Colonic mucosa (tissue), 4 donors: ENCODE measurements at regions not wholly inside any gene's neighbourhood (a gene's known extent, or its start where the extent isn't known, plus 50 kb on each side); places are given as distances from the start of the nearest gene placed in this dataset.
"Not testable (repeated sequence)": the region's sequence is repeated elsewhere in the genome, so short reads cannot be mapped to it uniquely, and the experiment has no call there.

Experiments used
- DNase-seq: peaks from one replicate; pipeline ENCODE4 v3.0.0-alpha.2; 2020
- H3K27ac ChIP-seq: fragments of 200-600 bp; one replicate; pipeline ENCODE4 v1.8.0; 2021
- H3K27me3 ChIP-seq: fragments of 200-600 bp; one replicate; pipeline ENCODE4 v1.8.0; 2021
- H3K36me3 ChIP-seq: fragments of 200-600 bp; one replicate; pipeline ENCODE4 v1.8.0; 2021
- H3K4me1 ChIP-seq: fragments of 200-600 bp; one replicate; pipeline ENCODE4 v1.8.0; 2021; ENCODE audit warnings: mild to moderate bottlenecking
- H3K4me3 ChIP-seq: fragments of 200-600 bp; one replicate; pipeline ENCODE4 v1.8.0; 2021
- H3K9ac ChIP-seq, 2 donors: one replicate each; pipeline ENCODE4 v1.7.0; 2013; ENCODE audit warnings: control low read depth in 2 of 2, low read depth in 2 of 2, low read length in 2 of 2
- H3K9me3 ChIP-seq: fragments of 200-600 bp; one replicate; pipeline ENCODE4 v1.8.0; 2021
- intact Hi-C: fragments of 100-400 bp; cut with DNase I; formaldehyde crosslinking; loops from one replicate; pipeline ENCODE4 v1.14.1; 2022
- TF ChIP-seq, protein P1 (sequence below): fragments of 200-600 bp; IDR thresholded peaks from one replicate; pipeline ENCODE4 v1.8.0; 2022; ENCODE audit warnings: antibody characterized with exemption, mild to moderate bottlenecking
- donor health status: healthy.
- donor health status: DM: no; HTN: no; CAD: no.
- donor health status: DM: no; HTN: no; CAD: no.

GRCh38 chr5:155689406-155689805 lies 637.6 kb upstream of the SGCD start:
- H3K9me3 ChIP-seq = no peaks in the 10 kb centered on the region
- no peak overlapping the region for H3K27ac ChIP-seq

GRCh38 chr5:155696362-155696761 lies 630.6 kb upstream of the SGCD start:
- Histone ChIP-seq H3K4me3 (no peak overlapping the region), H3K36me3 (no peaks in the 10 kb centered on the region), H3K27me3 (no peaks in the 10 kb centered on the region), H3K4me1 (no peaks in the 10 kb centered on the region), H3K9ac (no peak overlapping the region), H3K9me3 (no peaks in the 10 kb centered on the region), H3K27ac (no peak overlapping the region)
- DNase-seq = no peak
- TF ChIP-seq, protein P1, sequence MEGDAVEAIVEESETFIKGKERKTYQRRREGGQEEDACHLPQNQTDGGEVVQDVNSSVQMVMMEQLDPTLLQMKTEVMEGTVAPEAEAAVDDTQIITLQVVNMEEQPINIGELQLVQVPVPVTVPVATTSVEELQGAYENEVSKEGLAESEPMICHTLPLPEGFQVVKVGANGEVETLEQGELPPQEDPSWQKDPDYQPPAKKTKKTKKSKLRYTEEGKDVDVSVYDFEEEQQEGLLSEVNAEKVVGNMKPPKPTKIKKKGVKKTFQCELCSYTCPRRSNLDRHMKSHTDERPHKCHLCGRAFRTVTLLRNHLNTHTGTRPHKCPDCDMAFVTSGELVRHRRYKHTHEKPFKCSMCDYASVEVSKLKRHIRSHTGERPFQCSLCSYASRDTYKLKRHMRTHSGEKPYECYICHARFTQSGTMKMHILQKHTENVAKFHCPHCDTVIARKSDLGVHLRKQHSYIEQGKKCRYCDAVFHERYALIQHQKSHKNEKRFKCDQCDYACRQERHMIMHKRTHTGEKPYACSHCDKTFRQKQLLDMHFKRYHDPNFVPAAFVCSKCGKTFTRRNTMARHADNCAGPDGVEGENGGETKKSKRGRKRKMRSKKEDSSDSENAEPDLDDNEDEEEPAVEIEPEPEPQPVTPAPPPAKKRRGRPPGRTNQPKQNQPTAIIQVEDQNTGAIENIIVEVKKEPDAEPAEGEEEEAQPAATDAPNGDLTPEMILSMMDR = no peak
- intact Hi-C loops = no loop called here

More at GRCh38 chr5:155689406-155689805, 637.6 kb upstream of the SGCD start:
- H3K9ac ChIP-seq = no peak overlapping the region
- TF ChIP-seq, protein P1 = no peak
- no peak overlapping the region for H3K4me3 ChIP-seq
- H3K27me3 ChIP-seq = no peaks in the 10 kb centered on the region
- intact Hi-C loops = no loop called here
- no peak for DNase-seq
- H3K36me3 ChIP-seq = no peaks in the 10 kb centered on the region
- no peaks in the 10 kb centered on the region for H3K4me1 ChIP-seq

DNA sequence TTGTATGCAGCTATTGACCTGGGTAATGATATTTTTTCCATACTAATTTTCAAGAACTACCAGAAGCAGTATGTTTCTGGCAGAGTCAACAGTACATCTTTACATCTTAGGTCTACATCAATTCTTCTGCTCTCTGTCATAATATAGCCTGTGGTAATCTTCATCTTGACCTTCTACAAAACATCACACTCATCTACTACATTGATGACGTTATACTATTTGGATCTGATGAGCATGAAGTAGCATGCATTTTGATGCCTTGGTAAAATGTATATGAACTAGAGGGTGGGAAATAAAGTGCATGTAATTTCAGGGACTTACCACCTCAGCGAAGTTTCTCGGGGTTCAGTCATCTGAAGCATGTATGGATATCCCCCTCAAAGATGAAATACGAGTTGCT lies 629.7 kb upstream of the SGCD start:
- DNase-seq = no peak
- intact Hi-C loops = no loop called here
- no peaks in the 10 kb centered on the region for H3K4me1 ChIP-seq
- no peak overlapping the region for H3K27ac ChIP-seq
- H3K27me3 ChIP-seq = no peaks in the 10 kb centered on the region
- H3K9ac ChIP-seq = no peak overlapping the region
- TF ChIP-seq, protein P1 = no peak
- H3K4me3 ChIP-seq = no peak overlapping the region
- no peaks in the 10 kb centered on the region for H3K9me3 ChIP-seq
- no peaks in the 10 kb centered on the region for H3K36me3 ChIP-seq

GRCh38 chr5:155699385-155699784 lies 627.6 kb upstream of the SGCD start:
- no peak overlapping the region for H3K9ac ChIP-seq
- TF ChIP-seq, protein P1 = no peak
- no peak overlapping the region for H3K4me3 ChIP-seq
- no peaks in the 10 kb centered on the region for H3K4me1 ChIP-seq
- no peaks in the 10 kb centered on the region for H3K9me3 ChIP-seq
- H3K27ac ChIP-seq = no peak overlapping the region
- H3K27me3 ChIP-seq = no peaks in the 10 kb centered on the region
- DNase-seq = no peak
- H3K36me3 ChIP-seq = no peaks in the 10 kb centered on the region
- intact Hi-C loops = no loop called here

GRCh38 chr5:155700333-155700732 lies 626.6 kb upstream of the SGCD start:
- Histone ChIP-seq H3K36me3 (no peaks in the 10 kb centered on the region), H3K4me1 (no peaks in the 10 kb centered on the region), H3K4me3 (no peak overlapping the region), H3K27ac (no peak overlapping the region), H3K27me3 (no peaks in the 10 kb centered on the region), H3K9me3 (no peaks in the 10 kb centered on the region), H3K9ac (no peak overlapping the region)
- TF ChIP-seq, protein P1 = no peak
- DNase-seq = no peak
- intact Hi-C loops = no loop called here

- intact Hi-C loops = no loop called here
- H3K9me3 ChIP-seq = no peaks in the 10 kb centered on the region
- TF ChIP-seq, protein P1 = no peak
- H3K27ac ChIP-seq = no peak overlapping the region
- no peak for DNase-seq
- no peak overlapping the region for H3K4me3 ChIP-seq
- no peak overlapping the region for H3K9ac ChIP-seq
- H3K36me3 ChIP-seq = no peaks in the 10 kb centered on the region
- H3K27me3 ChIP-seq = no peaks in the 10 kb centered on the region
- H3K4me1 ChIP-seq = no peaks in the 10 kb centered on the region
These were observed 615.1 kb upstream of the SGCD start for GRCh38 chr5:155711882-155712281.

GRCh38 chr5:155714435-155714834 lies 612.5 kb upstream of the SGCD start:
- H3K4me1 ChIP-seq, H3K27me3 ChIP-seq, H3K9me3 ChIP-seq, H3K36me3 ChIP-seq, H3K9ac ChIP-seq, H3K4me3 ChIP-seq, intact Hi-C loops, H3K27ac ChIP-seq, DNase-seq: not testable (repeated sequence)
